ENCODE measurements at regions not wholly inside any gene's neighbourhood (a gene's known extent, or its start where the extent isn't known, plus 50 kb on each side); places are given as distances from the start of the nearest gene placed in this dataset.

DNA sequence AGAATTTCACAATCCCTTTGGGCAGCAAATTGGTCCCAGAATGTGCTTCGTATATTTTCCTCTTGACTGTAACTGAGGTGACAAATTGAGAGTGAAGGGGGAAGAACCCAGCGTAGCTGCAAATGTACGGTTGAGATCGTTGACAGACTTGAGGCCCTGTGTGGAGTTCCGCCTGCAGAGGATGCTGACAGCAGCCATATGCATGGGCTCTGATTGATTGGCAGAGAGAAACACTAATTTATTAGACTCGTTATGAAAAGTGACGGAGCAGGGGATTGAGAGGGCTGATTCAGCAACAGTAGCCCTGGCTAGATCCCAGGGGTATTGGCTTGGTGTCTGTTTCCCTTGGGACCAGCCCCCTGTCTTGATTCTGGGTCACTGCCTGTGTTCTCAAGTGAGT lies 930.1 kb upstream of the EEF2KMT start:
- Histone ChIP-seq H3K9me3 (ENCODE audit: control insufficient read depth, low read depth, low read length) (no peaks in the 10 kb centered on the region), H3K4me1 (ENCODE audit: control insufficient read depth, extremely low read depth, insufficient read depth, low read length) (no peaks in the 10 kb centered on the region), H3K36me3 (ENCODE audit: control insufficient read depth in 2 of 2, extremely low read depth in 1 of 2, insufficient read depth in 2 of 2, low read length in 2 of 2) (no peaks in the 10 kb centered on the region), H3K79me2 (ENCODE audit: control insufficient read depth, insufficient read depth, low read length) (no peaks in the 10 kb centered on the region), H2AFZ (ENCODE audit: control insufficient read depth, low read length) (no peak overlapping the region), H3K9ac (ENCODE audit: control insufficient read depth, extremely low read depth, insufficient read depth, low read length) (no peak overlapping the region), H3K4me3 (ENCODE audit: control insufficient read depth in 2 of 3, extremely low read depth in 1 of 3, insufficient read depth in 2 of 3, low read depth in 1 of 3, low read length in 3 of 3) (no peak overlapping the region), H3K27me3 (ENCODE audit: control insufficient read depth, extremely low read depth, insufficient read depth, low read length) (no peaks in the 10 kb centered on the region), H4K20me1 (ENCODE audit: control insufficient read depth, extremely low read depth, insufficient read depth, low read length) (no peaks in the 10 kb centered on the region), H3K4me2 (ENCODE audit: control insufficient read depth, extremely low read depth, insufficient read depth, low read depth, low read length) (no peak overlapping the region), H3K27ac (ENCODE audit: control insufficient read depth, insufficient read depth, low read length) (no peak overlapping the region), H3K9me1 (ENCODE audit: control insufficient read depth, extremely low read depth, insufficient read depth, low read length) (no peaks in the 10 kb centered on the region)
- dilution Hi-C loops (cut with MboI; ENCODE audit: extremely low pct_ligation_motif_present, low sequenced_read_pairs): no loop called here
- TF ChIP-seq EZH2 (IDR thresholded peaks at IDR 0.05; ENCODE audit: low read length): no peak
- TF ChIP-seq, protein P1, sequence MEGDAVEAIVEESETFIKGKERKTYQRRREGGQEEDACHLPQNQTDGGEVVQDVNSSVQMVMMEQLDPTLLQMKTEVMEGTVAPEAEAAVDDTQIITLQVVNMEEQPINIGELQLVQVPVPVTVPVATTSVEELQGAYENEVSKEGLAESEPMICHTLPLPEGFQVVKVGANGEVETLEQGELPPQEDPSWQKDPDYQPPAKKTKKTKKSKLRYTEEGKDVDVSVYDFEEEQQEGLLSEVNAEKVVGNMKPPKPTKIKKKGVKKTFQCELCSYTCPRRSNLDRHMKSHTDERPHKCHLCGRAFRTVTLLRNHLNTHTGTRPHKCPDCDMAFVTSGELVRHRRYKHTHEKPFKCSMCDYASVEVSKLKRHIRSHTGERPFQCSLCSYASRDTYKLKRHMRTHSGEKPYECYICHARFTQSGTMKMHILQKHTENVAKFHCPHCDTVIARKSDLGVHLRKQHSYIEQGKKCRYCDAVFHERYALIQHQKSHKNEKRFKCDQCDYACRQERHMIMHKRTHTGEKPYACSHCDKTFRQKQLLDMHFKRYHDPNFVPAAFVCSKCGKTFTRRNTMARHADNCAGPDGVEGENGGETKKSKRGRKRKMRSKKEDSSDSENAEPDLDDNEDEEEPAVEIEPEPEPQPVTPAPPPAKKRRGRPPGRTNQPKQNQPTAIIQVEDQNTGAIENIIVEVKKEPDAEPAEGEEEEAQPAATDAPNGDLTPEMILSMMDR (optimal IDR thresholded peaks at IDR 0.05 in 1 of 3, IDR thresholded peaks at IDR 0.05 in 1 of 3, conservative IDR thresholded peaks at IDR 0.05 in 1 of 3; ENCODE audit: extremely low read depth in 1 of 3, insufficient read depth in 2 of 3, low read length in 3 of 3): no peak
- DNase-seq (ENCODE audit: low read depth, low spot score) (no peak), FAIRE-seq (no peak)

DNA sequence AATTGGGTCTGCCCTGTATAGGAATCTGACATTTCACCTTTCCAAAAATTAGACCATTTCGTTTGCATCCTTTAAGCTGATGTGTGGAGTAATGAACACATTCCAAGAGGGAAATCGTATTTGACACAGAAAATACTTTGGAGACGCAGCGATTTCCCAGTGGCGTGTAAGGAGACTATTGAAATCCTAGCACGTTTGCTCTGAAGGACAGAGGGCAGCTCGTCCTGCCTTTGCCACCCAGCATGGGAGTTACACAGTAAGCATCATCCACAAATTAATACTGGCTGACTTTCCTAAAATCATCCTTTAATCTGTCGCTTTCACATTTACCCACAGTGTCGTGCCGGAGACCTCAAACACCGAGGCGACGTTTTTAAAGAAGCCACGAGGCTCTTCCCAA lies 925.9 kb upstream of the EEF2KMT start:
- FAIRE-seq (no peak), DNase-seq (ENCODE audit: low read depth, low spot score) (no peak)
- H4K20me1 ChIP-seq (ENCODE audit: control insufficient read depth, extremely low read depth, insufficient read depth, low read length): no peaks in the 10 kb centered on the region
- no peaks in the 10 kb centered on the region for H3K36me3 ChIP-seq (ENCODE audit: control insufficient read depth in 2 of 2, extremely low read depth in 1 of 2, insufficient read depth in 2 of 2, low read length in 2 of 2)
- H3K4me1 ChIP-seq (ENCODE audit: control insufficient read depth, extremely low read depth, insufficient read depth, low read length): no peaks in the 10 kb centered on the region
- H3K9me1 ChIP-seq (ENCODE audit: control insufficient read depth, extremely low read depth, insufficient read depth, low read length): no peaks in the 10 kb centered on the region
- H3K27ac ChIP-seq (ENCODE audit: control insufficient read depth, insufficient read depth, low read length): no peak overlapping the region
- H3K27me3 ChIP-seq (ENCODE audit: control insufficient read depth, extremely low read depth, insufficient read depth, low read length): peaks cover 6% of the 10 kb centered on the region
- H3K79me2 ChIP-seq (ENCODE audit: control insufficient read depth, insufficient read depth, low read length): no peaks in the 10 kb centered on the region
- H3K9ac ChIP-seq (ENCODE audit: control insufficient read depth, extremely low read depth, insufficient read depth, low read length): no peak overlapping the region
- TF ChIP-seq, protein P1 (optimal IDR thresholded peaks at IDR 0.05 in 1 of 3, IDR thresholded peaks at IDR 0.05 in 1 of 3, conservative IDR thresholded peaks at IDR 0.05 in 1 of 3; ENCODE audit: extremely low read depth in 1 of 3, insufficient read depth in 2 of 3, low read length in 3 of 3): no peak
- no peak for TF ChIP-seq EZH2 (IDR thresholded peaks at IDR 0.05; ENCODE audit: low read length)
- H3K4me2 ChIP-seq (ENCODE audit: control insufficient read depth, extremely low read depth, insufficient read depth, low read depth, low read length): no peak overlapping the region
- no peak overlapping the region for H3K4me3 ChIP-seq (ENCODE audit: control insufficient read depth in 2 of 3, extremely low read depth in 1 of 3, insufficient read depth in 2 of 3, low read depth in 1 of 3, low read length in 3 of 3)
- dilution Hi-C loops (cut with MboI; ENCODE audit: extremely low pct_ligation_motif_present, low sequenced_read_pairs): no loop called here
- no peaks in the 10 kb centered on the region for H3K9me3 ChIP-seq (ENCODE audit: control insufficient read depth, low read depth, low read length)
- no peak overlapping the region for H2AFZ ChIP-seq (ENCODE audit: control insufficient read depth, low read length)

Data from keratinocyte (primary cell).